DMS 273 (cell line): ENCODE measurements at regions not wholly inside any gene's neighbourhood (a gene's known extent, or its start where the extent isn't known, plus 50 kb on each side); places are given as distances from the start of the nearest gene placed in this dataset.
"Not testable (repeated sequence)": the region's sequence is repeated elsewhere in the genome, so short reads cannot be mapped to it uniquely, and the experiment has no call there.

ENCODE experiments used
- DNase-seq: peaks from one replicate; lab custom pipeline; 2025; ENCODE audit not compliant: unreplicated experiment; lab: John Stamatoyannopoulos, UW

- no peak for DNase-seq
These were observed 162.1 kb upstream of the FOXK1 start for GRCh38 chr7:4519819-4520520.

GRCh38 chr7:4523219-4523618, 158.9 kb upstream of the FOXK1 start:
- DNase-seq: no peak

- no peak for DNase-seq
These were observed 158.2 kb upstream of the FOXK1 start for GRCh38 chr7:4523873-4524272.

- DNase-seq: no peak
These were observed 156.2 kb upstream of the FOXK1 start for GRCh38 chr7:4525884-4526283.

GRCh38 chr7:4527988-4528636, 154.0 kb upstream of the FOXK1 start:
- DNase-seq: peak; percentile 8

- DNase-seq: no peak
These were observed 150.9 kb upstream of the FOXK1 start for GRCh38 chr7:4531236-4531635.

- DNase-seq: not testable (repeated sequence)
These were observed 148.8 kb upstream of the FOXK1 start for GRCh38 chr7:4533339-4533738.

GRCh38 chr7:4549681-4550080, 132.4 kb upstream of the FOXK1 start:
- DNase-seq: no peak

- no peak for DNase-seq
These were observed 132.0 kb upstream of the FOXK1 start for GRCh38 chr7:4550117-4550516.

GRCh38 chr7:4552985-4553384, 129.1 kb upstream of the FOXK1 start:
- DNase-seq: no peak

- DNase-seq: no peak
These were observed 125.0 kb upstream of the FOXK1 start for GRCh38 chr7:4556868-4557793.

- DNase-seq: peak; percentile 16
These were observed 120.3 kb upstream of the FOXK1 start for GRCh38 chr7:4561795-4562194.

- no peak for DNase-seq
These were observed 115.4 kb upstream of the FOXK1 start for GRCh38 chr7:4566714-4567113.

GRCh38 chr7:4574851-4575250, 107.2 kb upstream of the FOXK1 start:
- DNase-seq: no peak

- DNase-seq: no peak
These were observed 106.8 kb upstream of the FOXK1 start for GRCh38 chr7:4575254-4575653.

- DNase-seq: no peak
These were observed 78.9 kb upstream of the FOXK1 start for GRCh38 chr7:4602905-4603842.

- no peak for DNase-seq
These were observed 78.3 kb upstream of the FOXK1 start for GRCh38 chr7:4603843-4604231.

- DNase-seq: no peak
These were observed 77.6 kb upstream of the FOXK1 start for GRCh38 chr7:4604456-4604940.

GRCh38 chr7:4606797-4607196, 75.3 kb upstream of the FOXK1 start:
- no peak for DNase-seq

- DNase-seq: no peak
These were observed 74.8 kb upstream of the FOXK1 start for GRCh38 chr7:4607311-4607729.
